Activated naive CD8-positive, alpha-beta T cell treated with anti-CD3 and anti-CD28 coated beads, Interleukin-2, amount 10 ng/mL, durations not matched to agents 7 days and 5 days (primary cell): ENCODE measurements at regions not wholly inside any gene's neighbourhood (a gene's known extent, or its start where the extent isn't known, plus 50 kb on each side); places are given as distances from the start of the nearest gene placed in this dataset.

Experiments
- ATAC-seq: fragments of 150-1000 bp; cut with Tn5 transposase; one replicate; pipeline ENCODE4 v1.10.0; 2021; ENCODE audit warnings: low read depth, moderate library complexity
- POLR2A ChIA-PET: fragments of 350-600 bp; sonication (Branson Sonifier 250); formaldehyde crosslinking; loops from one replicate; lab custom pipeline; 2021; ENCODE audit warnings: antibody characterized with exemption; lab: Charles Lee
- DNase-seq: peaks from one replicate; pipeline ENCODE4 v3.0.0; 2021
- H3K27ac Mint-ChIP-seq: one replicate; pipeline ENCODE4 v1.8.0; 2022; ENCODE audit warnings: mild to moderate bottlenecking, mixed read lengths
- H3K27me3 Mint-ChIP-seq: one replicate; pipeline ENCODE4 v1.8.0; 2022; ENCODE audit warnings: mild to moderate bottlenecking, moderate library complexity, mixed read lengths
- H3K36me3 Mint-ChIP-seq: one replicate; pipeline ENCODE4 v1.8.0; 2021; ENCODE audit warnings: mild to moderate bottlenecking, mixed read lengths
- H3K4me1 Mint-ChIP-seq: one replicate; pipeline ENCODE4 v1.8.0; 2021; ENCODE audit warnings: mixed read lengths
- H3K4me3 Mint-ChIP-seq: one replicate; pipeline ENCODE4 v1.8.0; 2022; ENCODE audit warnings: mild to moderate bottlenecking, moderate library complexity, mixed read lengths
- H3K9me3 Mint-ChIP-seq: one replicate; pipeline ENCODE4 v1.8.0; 2021; ENCODE audit warnings: mixed read lengths

DNA sequence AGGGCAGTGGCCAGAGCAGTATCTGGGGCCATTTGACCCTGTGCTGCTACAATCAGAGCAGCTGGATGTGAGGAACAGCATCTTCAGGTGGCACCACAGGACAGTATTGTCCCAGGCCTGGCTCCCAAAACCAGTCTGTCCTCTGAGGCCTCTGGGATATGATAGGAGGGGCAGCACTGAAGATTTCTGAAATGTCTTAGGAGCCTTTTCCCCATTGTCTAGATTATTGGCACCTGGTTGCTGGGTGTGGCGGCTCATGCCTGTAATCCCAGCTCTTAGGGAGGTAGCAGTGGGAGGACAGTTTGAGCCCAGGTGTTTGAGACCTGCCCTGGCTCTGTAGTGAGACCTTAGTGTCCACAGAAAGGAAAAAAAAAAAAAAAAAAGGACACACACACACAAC is 137.6 kb upstream of the FOXN2 start:
- Mint-ChIP-seq H3K9me3 (peaks cover 2% of the 10 kb centered on the region), H3K4me3 (no peak overlapping the region), H3K27ac (no peak overlapping the region), H3K4me1 (no peaks in the 10 kb centered on the region), H3K27me3 (peaks cover 6% of the 10 kb centered on the region), H3K36me3 (peaks cover 1% of the 10 kb centered on the region)
- POLR2A ChIA-PET: no interaction called here
- no peak for ATAC-seq
- DNase-seq: no peak

DNA sequence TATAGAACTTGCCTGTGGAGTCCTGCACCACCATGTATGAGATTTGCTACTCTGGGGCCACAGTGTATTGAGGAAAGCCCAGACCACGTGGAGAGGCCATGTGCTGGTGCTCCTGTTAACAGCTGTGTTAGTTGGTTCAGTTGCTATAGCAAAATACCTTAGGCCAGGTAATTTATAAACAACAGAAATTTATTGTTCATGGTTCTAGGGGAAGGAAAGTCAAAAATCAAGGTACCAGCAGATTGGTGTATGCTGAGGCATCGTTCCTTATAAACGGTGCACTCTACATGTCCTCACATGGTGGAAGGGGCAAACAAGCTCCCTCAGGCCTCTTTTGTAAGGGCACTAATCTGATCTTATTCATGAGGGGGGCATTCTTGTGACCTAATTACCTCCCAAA is 135.9 kb upstream of the FOXN2 start:
- peaks cover 7% of the 10 kb centered on the region for H3K9me3 Mint-ChIP-seq
- peaks cover 3% of the 10 kb centered on the region for H3K36me3 Mint-ChIP-seq
- POLR2A ChIA-PET: no interaction called here
- DNase-seq: no peak
- H3K27ac Mint-ChIP-seq: no peak overlapping the region
- H3K4me3 Mint-ChIP-seq: no peak overlapping the region
- H3K4me1 Mint-ChIP-seq: no peaks in the 10 kb centered on the region
- ATAC-seq: no peak
- peaks cover 6% of the 10 kb centered on the region for H3K27me3 Mint-ChIP-seq

DNA sequence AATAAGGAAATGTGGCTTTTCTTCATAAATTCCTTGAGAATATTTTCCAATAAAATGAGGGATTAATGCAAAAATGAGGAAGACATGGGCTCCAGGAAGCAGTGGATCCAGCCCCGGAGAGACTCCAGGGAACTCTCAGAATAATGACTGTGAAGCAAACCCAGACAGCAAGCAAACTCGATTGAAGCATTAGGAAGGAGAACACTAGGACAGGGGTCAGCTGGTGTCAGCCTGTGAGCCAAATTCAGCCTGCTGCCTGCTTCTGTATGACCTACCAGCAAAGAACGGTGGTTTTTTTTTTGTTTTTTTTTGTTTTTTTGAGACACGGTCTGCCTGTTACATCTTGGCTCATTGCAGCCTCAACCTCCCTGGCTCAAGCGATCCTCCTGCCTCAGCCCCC is 133.9 kb upstream of the FOXN2 start:
- Mint-ChIP-seq H3K4me1 (no peaks in the 10 kb centered on the region), H3K9me3 (peaks cover 5% of the 10 kb centered on the region), H3K36me3 (peaks cover 3% of the 10 kb centered on the region), H3K4me3 (no peak overlapping the region), H3K27ac (no peak overlapping the region), H3K27me3 (no peaks in the 10 kb centered on the region)
- POLR2A ChIA-PET: no interaction called here
- DNase-seq: no peak
- no peak for ATAC-seq

DNA sequence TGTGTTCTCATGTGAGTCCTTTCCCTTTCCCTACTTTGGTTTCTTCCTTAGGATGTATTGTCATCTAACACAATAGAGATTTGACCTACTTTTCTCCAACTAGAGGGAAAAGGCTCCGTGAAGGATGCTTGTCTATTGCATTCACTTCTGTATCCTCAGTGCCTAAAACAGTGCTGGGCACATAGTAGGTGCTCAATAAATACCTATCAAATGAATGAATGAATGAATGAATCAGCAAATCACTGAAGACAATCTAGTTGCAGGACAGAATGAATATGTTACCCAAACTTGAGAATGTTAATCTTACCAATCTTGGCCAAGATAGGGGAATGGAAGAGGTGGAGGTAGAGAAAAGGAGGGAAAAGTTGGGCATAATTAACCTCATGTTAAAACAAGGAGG is 131.2 kb upstream of the FOXN2 start:
- H3K27me3 Mint-ChIP-seq: no peaks in the 10 kb centered on the region
- POLR2A ChIA-PET: no interaction called here
- no peak for DNase-seq
- H3K27ac Mint-ChIP-seq: no peak overlapping the region
- peaks cover 5% of the 10 kb centered on the region for H3K9me3 Mint-ChIP-seq
- H3K4me1 Mint-ChIP-seq: no peaks in the 10 kb centered on the region
- H3K4me3 Mint-ChIP-seq: no peak overlapping the region
- peaks cover 2% of the 10 kb centered on the region for H3K36me3 Mint-ChIP-seq
- no peak for ATAC-seq

DNA sequence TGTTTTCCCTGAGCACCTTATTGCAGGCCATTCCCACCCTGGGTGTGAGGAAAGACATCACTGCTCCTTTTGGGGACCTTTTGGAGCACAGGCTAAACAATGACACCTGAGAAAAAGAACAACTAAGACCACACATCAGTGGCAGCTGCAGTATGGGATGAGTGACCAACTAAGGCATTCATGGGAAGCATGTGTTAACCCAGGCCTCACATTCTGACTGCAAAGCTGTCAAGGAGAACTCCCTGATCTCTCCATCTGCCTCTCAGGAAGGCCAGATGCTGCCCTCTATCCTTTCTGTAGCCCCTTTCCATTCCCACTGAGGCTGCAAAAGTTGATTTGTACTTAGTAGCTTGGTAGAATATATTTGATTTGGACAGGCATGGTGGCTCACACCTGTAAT is 130.5 kb upstream of the FOXN2 start:
- H3K9me3 Mint-ChIP-seq: peaks cover 5% of the 10 kb centered on the region
- H3K36me3 Mint-ChIP-seq: peaks cover 2% of the 10 kb centered on the region
- DNase-seq: no peak
- no peak overlapping the region for H3K4me3 Mint-ChIP-seq
- POLR2A ChIA-PET: no interaction called here
- ATAC-seq: no peak
- H3K27ac Mint-ChIP-seq: no peak overlapping the region
- no peaks in the 10 kb centered on the region for H3K27me3 Mint-ChIP-seq
- H3K4me1 Mint-ChIP-seq: no peaks in the 10 kb centered on the region

DNA sequence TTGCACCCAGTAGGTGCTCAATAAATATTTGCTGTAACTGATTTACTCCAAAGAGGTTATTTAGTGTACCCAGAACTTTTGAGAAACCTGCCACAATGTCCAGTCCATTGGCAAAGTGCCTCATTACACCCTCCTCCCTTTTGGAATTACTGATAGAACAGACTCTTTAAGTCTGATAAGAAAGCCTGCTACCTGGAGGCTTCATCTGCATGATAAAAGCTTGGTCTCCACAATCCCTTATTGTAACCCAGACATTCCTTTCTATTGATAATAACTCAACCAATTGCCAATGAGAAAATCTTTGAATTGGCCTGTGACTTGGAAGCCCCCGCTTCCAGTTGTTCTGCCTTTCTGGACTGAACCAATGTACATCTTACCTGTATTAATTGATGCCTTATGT is 127.0 kb upstream of the FOXN2 start:
- DNase-seq (no peak), ATAC-seq (no peak)
- Mint-ChIP-seq H3K27me3 (no peaks in the 10 kb centered on the region), H3K36me3 (peaks cover 2% of the 10 kb centered on the region), H3K4me3 (no peak overlapping the region), H3K4me1 (no peaks in the 10 kb centered on the region), H3K27ac (no peak overlapping the region), H3K9me3 (peaks cover 5% of the 10 kb centered on the region)
- POLR2A ChIA-PET: no interaction called here

DNA sequence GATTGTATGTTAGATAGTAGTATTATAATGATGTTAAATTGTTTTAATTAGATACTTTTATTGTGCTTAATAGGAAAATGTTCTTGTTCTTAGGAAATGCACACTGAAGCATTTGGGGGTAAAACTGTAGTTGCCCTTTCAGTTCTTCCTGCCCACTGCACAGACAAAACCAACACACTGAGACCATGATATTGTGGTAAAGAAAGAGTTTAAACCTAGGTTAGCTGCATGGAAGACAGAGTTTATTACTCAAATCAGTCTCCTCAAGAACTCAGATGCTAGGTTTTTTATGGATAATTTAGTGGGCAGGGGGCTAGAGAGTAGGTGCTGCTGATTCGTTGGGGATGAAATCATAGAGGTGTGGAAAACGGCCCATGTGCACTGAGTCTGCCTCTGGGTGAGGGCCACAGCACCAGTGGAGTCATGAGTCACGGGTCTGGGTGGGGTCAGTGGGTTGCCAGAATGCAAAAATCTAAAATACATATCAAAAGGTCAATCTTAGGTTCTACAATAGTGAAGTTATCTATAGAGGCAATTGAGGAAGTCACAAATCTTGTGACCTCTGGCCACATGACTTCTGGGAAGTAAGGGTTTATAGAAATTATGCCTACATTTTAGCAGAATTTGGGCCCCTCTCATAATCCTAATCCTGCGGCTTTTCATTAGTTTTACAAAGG is 124.8 kb upstream of the FOXN2 start:
- no peak for DNase-seq
- H3K36me3 Mint-ChIP-seq: no peaks in the 10 kb centered on the region
- H3K27me3 Mint-ChIP-seq: no peaks in the 10 kb centered on the region
- H3K9me3 Mint-ChIP-seq: no peaks in the 10 kb centered on the region
- POLR2A ChIA-PET: interaction anchor here (1.0 kb wide), 1 partner anchor 122 kb away, joined by 3 read pairs; no protein-coding TSS in a partner anchor
- no peak overlapping the region for H3K27ac Mint-ChIP-seq
- no peak for ATAC-seq
- no peak overlapping the region for H3K4me3 Mint-ChIP-seq
- no peaks in the 10 kb centered on the region for H3K4me1 Mint-ChIP-seq

DNA sequence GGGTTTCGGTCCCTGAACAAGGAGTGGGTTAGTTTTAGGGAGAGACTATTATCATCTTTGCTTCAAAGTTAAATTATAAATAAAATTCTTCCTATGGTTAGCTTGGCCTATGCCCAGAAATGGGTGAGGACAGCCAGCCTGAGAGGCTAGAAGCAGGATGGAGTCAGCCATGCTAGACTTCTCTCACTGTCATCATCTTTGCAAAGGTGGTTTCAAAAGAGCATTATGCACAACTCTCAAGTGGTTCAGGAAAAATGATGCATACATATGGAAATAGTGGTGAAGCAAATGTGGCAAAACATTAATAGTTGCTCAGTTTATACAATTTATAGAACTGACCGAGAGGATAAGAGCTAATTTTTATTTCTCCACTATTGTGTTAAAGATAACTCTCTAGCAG is 124.3 kb upstream of the FOXN2 start:
- no peak for ATAC-seq
- no peaks in the 10 kb centered on the region for H3K36me3 Mint-ChIP-seq

DNA sequence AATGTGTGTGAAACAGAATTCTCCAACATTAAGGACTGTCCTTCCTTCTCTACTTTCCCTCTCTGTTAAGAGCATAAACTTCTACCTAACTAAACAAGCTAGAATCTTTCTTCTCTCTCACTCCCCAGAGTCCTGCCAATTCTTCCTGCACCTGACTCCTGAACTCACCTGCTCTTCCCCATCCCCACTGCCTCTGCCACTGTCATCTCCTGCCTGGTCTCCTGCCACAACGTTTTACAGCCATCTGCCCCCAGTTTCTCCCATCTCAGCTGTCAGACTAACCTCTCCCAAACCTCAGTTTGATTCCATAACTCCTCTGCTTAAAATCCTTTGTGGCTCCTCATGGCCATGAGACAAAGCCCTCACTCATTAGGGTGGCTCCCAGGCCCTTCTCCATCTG is 119.8 kb upstream of the FOXN2 start:
- no peak for ATAC-seq
- no peaks in the 10 kb centered on the region for H3K4me1 Mint-ChIP-seq

More for the DNA sequence above, 124.3 kb upstream of the FOXN2 start:
- Mint-ChIP-seq H3K4me3 (no peak overlapping the region), H3K27me3 (no peaks in the 10 kb centered on the region), H3K9me3 (no peaks in the 10 kb centered on the region), H3K4me1 (no peaks in the 10 kb centered on the region), H3K27ac (no peak overlapping the region)
- POLR2A ChIA-PET: no interaction called here
- no peak for DNase-seq

DNA sequence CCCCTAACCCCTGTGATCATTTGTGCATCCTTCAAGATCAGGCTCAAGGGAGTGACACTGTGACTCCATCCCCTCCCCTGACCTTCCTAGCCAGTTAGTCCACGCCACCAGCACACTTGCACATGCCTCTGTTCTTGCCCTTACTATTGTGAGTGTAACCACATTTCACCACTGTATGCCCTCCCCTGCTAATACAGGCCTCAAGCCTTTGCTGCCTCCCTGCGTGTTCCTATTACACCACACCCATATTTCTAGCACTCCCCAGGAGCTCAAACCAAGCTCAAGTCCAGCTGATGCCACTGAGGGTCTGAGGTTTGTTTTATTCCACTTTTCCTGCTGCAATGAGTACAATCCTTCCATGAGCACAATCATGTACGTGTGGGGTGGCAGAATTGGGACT is 119.3 kb upstream of the FOXN2 start:
- ATAC-seq: no peak
- Mint-ChIP-seq H3K27me3 (no peaks in the 10 kb centered on the region), H3K4me3 (no peak overlapping the region), H3K36me3 (no peaks in the 10 kb centered on the region), H3K27ac (no peak overlapping the region), H3K4me1 (no peaks in the 10 kb centered on the region), H3K9me3 (no peaks in the 10 kb centered on the region)
- POLR2A ChIA-PET: no interaction called here
- no peak for DNase-seq

More for the DNA sequence above, 119.8 kb upstream of the FOXN2 start:
- no peak for DNase-seq
- Mint-ChIP-seq H3K4me3 (no peak overlapping the region), H3K9me3 (no peaks in the 10 kb centered on the region), H3K27me3 (no peaks in the 10 kb centered on the region), H3K36me3 (no peaks in the 10 kb centered on the region), H3K27ac (no peak overlapping the region)
- POLR2A ChIA-PET: no interaction called here

DNA sequence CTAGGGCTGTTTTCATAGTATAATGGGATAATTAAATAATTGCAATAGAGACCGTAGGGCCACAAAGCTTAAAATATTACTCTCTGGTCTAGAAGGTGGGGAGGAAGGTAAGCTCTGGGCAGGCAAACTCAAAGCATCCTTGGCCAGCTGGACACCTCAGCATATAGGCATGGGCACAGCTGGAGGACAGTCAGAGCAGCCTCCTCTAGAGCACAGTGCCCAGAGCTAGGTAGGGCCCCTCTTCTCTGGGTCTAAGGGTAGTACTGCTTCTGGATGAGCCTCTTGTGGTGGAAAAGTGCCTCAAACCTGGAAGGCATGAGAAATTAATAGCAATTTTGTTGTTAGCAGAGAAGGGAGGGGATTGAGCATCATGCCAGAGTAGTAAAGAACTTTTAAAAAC is 116.9 kb upstream of the FOXN2 start:
- no peak for ATAC-seq
- DNase-seq: no peak
- Mint-ChIP-seq H3K27ac (no peak overlapping the region), H3K36me3 (no peaks in the 10 kb centered on the region), H3K27me3 (no peaks in the 10 kb centered on the region), H3K9me3 (no peaks in the 10 kb centered on the region), H3K4me1 (no peaks in the 10 kb centered on the region), H3K4me3 (no peak overlapping the region)
- POLR2A ChIA-PET: no interaction called here

DNA sequence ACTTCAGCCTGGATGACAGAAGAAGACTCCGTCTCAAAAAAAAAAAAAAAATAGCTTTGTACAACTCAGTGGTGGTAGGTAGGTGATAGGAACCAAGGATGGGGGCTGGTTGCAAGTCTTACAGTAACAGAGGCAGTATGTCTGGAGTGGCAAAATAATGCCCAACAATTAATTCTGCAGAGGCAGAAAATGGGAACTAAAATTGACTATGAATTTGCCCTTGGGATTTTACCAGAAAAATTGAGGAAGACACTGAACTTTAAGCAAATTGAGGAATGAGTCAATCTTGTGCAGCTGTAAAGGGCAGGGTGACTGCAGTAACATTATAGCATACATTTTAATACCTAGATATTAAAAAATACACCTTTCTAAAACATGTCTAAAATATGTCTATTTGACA is 116.1 kb upstream of the FOXN2 start:
- Mint-ChIP-seq H3K27ac (no peak overlapping the region), H3K9me3 (no peaks in the 10 kb centered on the region), H3K4me3 (no peak overlapping the region), H3K36me3 (no peaks in the 10 kb centered on the region), H3K27me3 (no peaks in the 10 kb centered on the region), H3K4me1 (no peaks in the 10 kb centered on the region)
- ATAC-seq (no peak), DNase-seq (no peak)
- POLR2A ChIA-PET: no interaction called here

DNA sequence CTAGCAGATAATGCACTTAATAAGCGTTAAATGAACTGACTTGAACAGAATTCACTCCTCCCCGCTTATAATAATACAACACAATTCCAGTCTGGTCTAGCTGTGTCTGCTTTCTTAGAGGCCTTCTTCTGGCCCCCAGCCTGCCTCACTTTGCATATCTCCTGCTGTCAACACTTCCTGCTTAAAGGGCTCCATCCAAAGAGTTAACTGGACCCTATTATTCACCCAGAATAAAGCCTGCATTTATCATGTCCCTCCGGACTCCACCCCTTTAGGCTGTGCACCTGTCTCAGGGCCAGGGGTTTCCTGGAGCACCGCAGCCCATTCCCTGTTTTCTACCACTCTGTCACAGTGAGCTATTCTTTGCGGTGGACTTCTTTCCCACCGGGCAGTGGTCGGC is 115.4 kb upstream of the FOXN2 start:
- H3K27me3 Mint-ChIP-seq: no peaks in the 10 kb centered on the region
- no peaks in the 10 kb centered on the region for H3K9me3 Mint-ChIP-seq
- POLR2A ChIA-PET: no interaction called here
- no peak overlapping the region for H3K27ac Mint-ChIP-seq
- no peaks in the 10 kb centered on the region for H3K36me3 Mint-ChIP-seq
- ATAC-seq: no peak
- H3K4me1 Mint-ChIP-seq: no peaks in the 10 kb centered on the region
- DNase-seq: no peak
- H3K4me3 Mint-ChIP-seq: no peak overlapping the region

DNA sequence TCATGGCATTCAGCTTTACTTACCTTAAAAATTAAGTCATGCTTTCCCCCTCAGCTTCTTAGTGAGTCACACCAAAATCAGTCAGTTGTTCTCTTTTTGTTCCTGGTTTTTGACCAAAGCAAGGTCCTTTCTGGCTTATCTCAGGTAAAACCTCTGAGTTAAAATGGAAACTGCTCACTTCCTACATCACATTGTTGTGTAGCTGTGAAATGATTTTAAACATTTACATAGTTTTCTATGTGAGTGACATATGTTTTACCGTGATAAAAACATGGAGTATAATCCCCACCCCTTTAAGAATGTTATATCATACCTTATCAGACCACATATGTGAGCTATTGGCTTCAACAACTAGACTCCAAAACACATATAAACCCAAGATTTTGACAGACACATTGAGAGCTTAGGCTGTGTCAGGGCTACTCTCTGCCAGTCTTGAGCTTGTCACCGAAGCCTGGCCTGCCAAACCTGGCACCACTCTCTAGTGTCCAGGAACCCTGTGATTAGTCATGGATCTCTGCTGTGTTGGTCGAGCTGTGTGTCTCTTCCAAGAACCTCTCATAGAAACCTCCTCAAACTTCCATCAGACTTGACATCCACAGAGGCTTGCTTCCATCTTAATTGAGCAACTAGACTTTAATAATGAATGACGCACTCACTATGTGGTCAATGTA is 113.7 kb upstream of the FOXN2 start:
- no peak overlapping the region for H3K4me3 Mint-ChIP-seq
- no peaks in the 10 kb centered on the region for H3K4me1 Mint-ChIP-seq
- no peak for ATAC-seq

More for the DNA sequence above, 113.7 kb upstream of the FOXN2 start:
- POLR2A ChIA-PET: no interaction called here
- no peak for DNase-seq
- no peaks in the 10 kb centered on the region for H3K27me3 Mint-ChIP-seq
- H3K9me3 Mint-ChIP-seq: no peaks in the 10 kb centered on the region
- H3K27ac Mint-ChIP-seq: no peak overlapping the region
- H3K36me3 Mint-ChIP-seq: no peaks in the 10 kb centered on the region
